Liver (tissue), 7 donors: ENCODE measurements at regions not wholly inside any gene's neighbourhood (a gene's known extent, or its start where the extent isn't known, plus 50 kb on each side); places are given as distances from the start of the nearest gene placed in this dataset.
"Not testable (repeated sequence)": the region's sequence is repeated elsewhere in the genome, so short reads cannot be mapped to it uniquely, and the experiment has no call there.

Source experiments
- DNase-seq: peaks from one replicate; pipeline ENCODE4 v3.0.0-alpha.2; 2017; ENCODE audit warnings: low spot score
- H3K27ac ChIP-seq, 2 donors: one replicate each; pipeline ENCODE4 v1.7.0; 2013; ENCODE audit warnings: inconsistent platforms in 2 of 2, low read length in 2 of 2, control low read depth in 1 of 2, low read depth in 1 of 2, mild to moderate bottlenecking in 1 of 2
- H3K27me3 ChIP-seq, 4 donors: one replicate each; pipeline versions ENCODE4 v1.6.1 to v1.7.0; 2013; ENCODE audit warnings: low read length in 3 of 4, inconsistent platforms in 1 of 4, mild to moderate bottlenecking in 1 of 4, moderate library complexity in 1 of 4; ENCODE audit not compliant: control insufficient read depth in 4 of 4, insufficient read depth in 4 of 4
- H3K36me3 ChIP-seq, 4 donors: one replicate each; pipeline versions ENCODE4 v1.6.1 to v1.7.0; 2013; ENCODE audit warnings: low read length in 3 of 4, mild to moderate bottlenecking in 3 of 4, low read depth in 1 of 4, moderate library complexity in 1 of 4; ENCODE audit not compliant: control insufficient read depth in 4 of 4, insufficient read depth in 3 of 4
- H3K4me1 ChIP-seq, 4 donors: one replicate each; pipeline versions ENCODE4 v1.6.1 to v1.7.0; 2013; ENCODE audit warnings: low read length in 3 of 4, mild to moderate bottlenecking in 3 of 4, moderate library complexity in 1 of 4; ENCODE audit not compliant: control insufficient read depth in 4 of 4, insufficient read depth in 4 of 4
- H3K4me3 ChIP-seq, 3 donors: one replicate each; pipeline versions ENCODE4 v1.6.1 to v1.7.0; 2013; ENCODE audit warnings: low read length in 3 of 3, control low read depth in 1 of 3, low read depth in 1 of 3, mild to moderate bottlenecking in 1 of 3
- H3K9ac ChIP-seq, 2 donors: one replicate each; pipeline ENCODE4 v1.7.0; 2013; ENCODE audit warnings: low read length in 2 of 2, mild to moderate bottlenecking in 2 of 2, moderate library complexity in 2 of 2, control low read depth in 1 of 2, low read depth in 1 of 2
- H3K9me3 ChIP-seq, 4 donors: one replicate each; pipeline versions ENCODE4 v1.6.1 to v1.7.0; 2013; ENCODE audit warnings: low read length in 3 of 4; ENCODE audit not compliant: control insufficient read depth in 4 of 4
- ATF3 ChIP-seq: IDR thresholded peaks from 2 replicates; pipeline ENCODE4 v1.6.1; 2016; ENCODE audit warnings: antibody characterized with exemption
- EGR1 ChIP-seq, 2 donors: IDR thresholded peaks; 2 replicates each; pipeline ENCODE4 v1.6.1; 2016 to 2018; ENCODE audit warnings: antibody characterized with exemption in 2 of 2, low read depth in 2 of 2
- FOXA1 ChIP-seq: IDR thresholded peaks from 2 replicates; pipeline ENCODE4 v1.6.1; 2016; ENCODE audit warnings: antibody characterized with exemption
- FOXA2 ChIP-seq: IDR thresholded peaks from 2 replicates; pipeline ENCODE4 v1.6.1; 2016; ENCODE audit warnings: antibody characterized with exemption
- GABPA ChIP-seq, 2 donors: IDR thresholded peaks in 1 of 2; conservative IDR thresholded peaks in 1 of 2; 2 replicates each; pipeline ENCODE4 v1.6.1; 2016; ENCODE audit warnings: antibody characterized with exemption in 2 of 2, mild to moderate bottlenecking in 1 of 2, moderate library complexity in 1 of 2
- HNF4A ChIP-seq, 2 donors: conservative IDR thresholded peaks; 2 replicates each; pipeline ENCODE4 v1.6.1; 2016; ENCODE audit warnings: antibody characterized with exemption in 2 of 2, mild to moderate bottlenecking in 2 of 2
- JUND ChIP-seq, 2 donors: IDR thresholded peaks; 2 replicates each; pipeline ENCODE4 v1.6.1; 2016; ENCODE audit warnings: antibody characterized with exemption in 2 of 2
- MAX ChIP-seq: IDR thresholded peaks from 2 replicates; pipeline ENCODE4 v1.6.1; 2016; ENCODE audit warnings: antibody characterized with exemption
- NR2F2 ChIP-seq: IDR thresholded peaks from 2 replicates; pipeline ENCODE4 v1.6.1; 2016; ENCODE audit warnings: antibody characterized with exemption
- RAD21 ChIP-seq, 2 donors: IDR thresholded peaks; 2 replicates each; pipeline ENCODE4 v1.6.1; 2016; ENCODE audit warnings: antibody characterized with exemption in 2 of 2, mild to moderate bottlenecking in 2 of 2
- REST ChIP-seq: IDR thresholded peaks from 2 replicates; pipeline ENCODE4 v1.6.1; 2016; ENCODE audit warnings: antibody characterized with exemption, mild to moderate bottlenecking
- RXRA ChIP-seq, 2 donors: IDR thresholded peaks; 2 replicates each; pipeline ENCODE4 v1.6.1; 2017 to 2018; ENCODE audit warnings: antibody characterized with exemption in 2 of 2, mild to moderate bottlenecking in 1 of 2
- SP1 ChIP-seq: IDR thresholded peaks from 2 replicates; pipeline ENCODE4 v1.6.1; 2018; ENCODE audit warnings: antibody characterized with exemption, mild to moderate bottlenecking
- TAF1 ChIP-seq: conservative IDR thresholded peaks from 2 replicates; pipeline ENCODE4 v1.6.1; 2016; ENCODE audit warnings: antibody characterized with exemption, mild to moderate bottlenecking
- YY1 ChIP-seq: IDR thresholded peaks from 2 replicates; pipeline ENCODE4 v1.6.1; 2016; ENCODE audit warnings: antibody characterized with exemption, mild to moderate bottlenecking
- ZBTB33 ChIP-seq: IDR thresholded peaks from 2 replicates; pipeline ENCODE4 v1.6.1; 2016; ENCODE audit warnings: antibody characterized with exemption
- WGBS: extraction: QIAGEN DNeasy Blood & Tissue Kit; methylation state at CpG from one replicate; pipeline ENCODE4 v1.1.7; 2013; 5-methylcytosine and 5-hydroxymethylcytosine counted together
- donor health status: healthy.
- donor health status: healthy.
- donor health status: healthy.
- donor health status: healthy.

GRCh38 chrX:1885116-1885515 lies 270.3 kb downstream of the ASMT start (continued):
- TF ChIP-seq ZBTB33 (no peak), RXRA (IDR thresholded peaks at IDR 0.05) (no peak)

- H3K9me3 ChIP-seq, H3K27ac ChIP-seq, H3K36me3 ChIP-seq, DNase-seq, H3K4me1 ChIP-seq, H3K4me3 ChIP-seq, H3K9ac ChIP-seq, H3K27me3 ChIP-seq: not testable (repeated sequence)
- WGBS = 82% methylated on average over 9 of the region's 9 CpGs
Observed at GRCh38 chrX:1888305-1888704, 273.4 kb downstream of the ASMT start.

GRCh38 chrX:1894026-1894294 lies 279.1 kb downstream of the ASMT start:
- no peak overlapping the region for H3K27ac ChIP-seq
- WGBS = 87% methylated on average over 9 of the region's 9 CpGs
- H3K36me3 ChIP-seq = no peaks in the 10 kb centered on the region
- H3K27me3 ChIP-seq = no peaks in the 10 kb centered on the region
- no peaks in the 10 kb centered on the region for H3K4me1 ChIP-seq
- TF ChIP-seq RAD21 (IDR thresholded peaks at IDR 0.05) (no peak), YY1 (no peak), HNF4A (conservative IDR thresholded peaks at IDR 0.05) (no peak), TAF1 (no peak), EGR1 (IDR thresholded peaks at IDR 0.05; ENCODE audit: low read depth in 2 of 2) (no peak), ATF3 (no peak), FOXA1 (no peak), SP1 (no peak), ZBTB33 (no peak), FOXA2 (no peak), MAX (no peak), REST (no peak), JUND (IDR thresholded peaks at IDR 0.05) (no peak), NR2F2 (no peak), GABPA (IDR thresholded peaks at IDR 0.05 in 1 of 2, conservative IDR thresholded peaks at IDR 0.05 in 1 of 2) (no peak)
- DNase-seq = no peak
- no peak overlapping the region for H3K9ac ChIP-seq
- no peak overlapping the region for H3K4me3 ChIP-seq
- H3K9me3 ChIP-seq = no peaks in the 10 kb centered on the region
